Neural cell (in vitro differentiated cells): ENCODE measurements at regions not wholly inside any gene's neighbourhood (a gene's known extent, or its start where the extent isn't known, plus 50 kb on each side); places are given as distances from the start of the nearest gene placed in this dataset.
"Not testable (repeated sequence)": the region's sequence is repeated elsewhere in the genome, so short reads cannot be mapped to it uniquely, and the experiment has no call there.

Experiments
- H2AFZ ChIP-seq: fragments of 200-600, 300-800 bp; sonication (generic), shearing (Covaris generic); 2 replicates; pipeline ENCODE4 v1.6.0; 2014; ENCODE audit warnings: low read depth, mild to moderate bottlenecking, antibody characterized with exemption, low read length, moderate library complexity
- H3F3A ChIP-seq: fragments of 200-600 bp; shearing (Covaris generic); 2 replicates; pipeline ENCODE4 v1.6.1; 2016; ENCODE audit warnings: mild to moderate bottlenecking, moderate library complexity, mixed read lengths, antibody characterized with exemption, low read length; ENCODE audit not compliant: insufficient read depth, poor library complexity, severe bottlenecking
- H3K27ac ChIP-seq: fragments of 200-600, 300-800 bp; sonication (generic), shearing (Covaris generic); 2 replicates; pipeline ENCODE4 v1.5.1; 2014; ENCODE audit warnings: mild to moderate bottlenecking, low read length, moderate library complexity
- H3K27me3 ChIP-seq: fragments of 300-800, 200-600 bp; sonication (generic), shearing (Covaris generic); 2 replicates; pipeline ENCODE4 v1.6.0; 2014; ENCODE audit warnings: mild to moderate bottlenecking, low read depth, low read length, moderate library complexity; ENCODE audit not compliant: insufficient read depth
- H3K36me3 ChIP-seq: fragments of 300-800, 200-600 bp; sonication (generic), shearing (Covaris generic); 2 replicates; pipeline ENCODE4 v1.5.1; 2014; ENCODE audit warnings: mild to moderate bottlenecking, antibody characterized with exemption, low read length, moderate library complexity; ENCODE audit not compliant: insufficient read depth
- H3K4me2 ChIP-seq: fragments of 300-800, 200-600 bp; sonication (generic), shearing (Covaris generic); 2 replicates; pipeline ENCODE4 v1.6.0; 2014; ENCODE audit warnings: mild to moderate bottlenecking, low read length
- H3K4me3 ChIP-seq: fragments of 300-800, 200-600 bp; sonication (generic), shearing (Covaris generic); 2 replicates; pipeline ENCODE4 v1.5.1; 2014; ENCODE audit warnings: mild to moderate bottlenecking, low read length, moderate library complexity
- H3K79me2 ChIP-seq: fragments of 200-600 bp; shearing (Covaris generic); replicated peaks from 2 replicates; pipeline ENCODE4 v1.6.0; 2014; ENCODE audit warnings: mild to moderate bottlenecking, low read length, moderate library complexity; ENCODE audit not compliant: insufficient read depth
- H3K9ac ChIP-seq: fragments of 300-800, 200-600 bp; sonication (generic), shearing (Covaris generic); 2 replicates; pipeline ENCODE4 v1.6.1; 2016; ENCODE audit warnings: mild to moderate bottlenecking, low read length, mixed read lengths
- H3K9me2 ChIP-seq: fragments of 200-600 bp; shearing (Covaris generic); 2 replicates; pipeline ENCODE4 v1.6.1; 2016; ENCODE audit warnings: mild to moderate bottlenecking, low read length, mixed read lengths; ENCODE audit not compliant: insufficient read depth
- H3K9me3 ChIP-seq: fragments of 200-600, 300-800 bp; sonication (generic), shearing (Covaris generic); 2 replicates; pipeline ENCODE4 v1.6.1; 2016; ENCODE audit warnings: mild to moderate bottlenecking, mixed run types, low read length, moderate library complexity, mixed read lengths
- H4K20me1 ChIP-seq: fragments of 200-600 bp; shearing (Covaris generic); 2 replicates; pipeline ENCODE4 v1.6.1; 2016; ENCODE audit warnings: mild to moderate bottlenecking, mixed run types; ENCODE audit not compliant: insufficient read depth
- CTCF ChIP-seq: fragments of 450-650 bp; IDR thresholded peaks from 2 replicates; pipeline ENCODE4 v1.5.1; 2014; ENCODE audit warnings: antibody characterized with exemption, mild to moderate bottlenecking, moderate library complexity; ENCODE audit not compliant: poor library complexity, severe bottlenecking
- EP300 ChIP-seq: fragments of 450-650 bp; conservative IDR thresholded peaks from 2 replicates; pipeline ENCODE4 v1.6.1; 2014; ENCODE audit warnings: antibody characterized with exemption, mild to moderate bottlenecking, moderate library complexity; ENCODE audit not compliant: poor library complexity, severe bottlenecking
- EZH2 ChIP-seq: fragments of 200-600, 300-800 bp; shearing (Covaris generic), sonication (generic); IDR thresholded peaks from 2 replicates; pipeline ENCODE4 v1.6.1; 2014; ENCODE audit warnings: antibody characterized with exemption, low read length, borderline replicate concordance, mild to moderate bottlenecking; ENCODE audit not compliant: insufficient read depth, poor library complexity, severe bottlenecking
- MXI1 ChIP-seq: fragments of 450-650 bp; conservative IDR thresholded peaks from 2 replicates; pipeline ENCODE4 v1.6.1; 2014; ENCODE audit warnings: antibody characterized with exemption, mild to moderate bottlenecking; ENCODE audit not compliant: poor library complexity, severe bottlenecking
- POLR2AphosphoS5 ChIP-seq: IDR thresholded peaks from 2 replicates; pipeline ENCODE4 v1.6.1; 2012
- RAD21 ChIP-seq: fragments of 450-650 bp; conservative IDR thresholded peaks from 2 replicates; pipeline ENCODE4 v1.6.1; 2014; ENCODE audit warnings: antibody characterized with exemption, mild to moderate bottlenecking, moderate library complexity
- SMC3 ChIP-seq: fragments of 450-650 bp; conservative IDR thresholded peaks from 2 replicates; pipeline ENCODE4 v1.6.1; 2014; ENCODE audit warnings: antibody characterized with exemption, mild to moderate bottlenecking, moderate library complexity; ENCODE audit not compliant: poor library complexity
- TAF1 ChIP-seq: IDR thresholded peaks from 2 replicates; pipeline ENCODE4 v1.6.1; 2012; ENCODE audit warnings: low read depth
- TF ChIP-seq, protein P1 (sequence below): IDR thresholded peaks from 2 replicates; pipeline ENCODE4 v1.6.1; 2012; ENCODE audit warnings: borderline replicate concordance

- no peak for TF ChIP-seq SMC3
- no peak for TF ChIP-seq MXI1
- TF ChIP-seq EP300, result no peak
- TF ChIP-seq, protein P1, sequence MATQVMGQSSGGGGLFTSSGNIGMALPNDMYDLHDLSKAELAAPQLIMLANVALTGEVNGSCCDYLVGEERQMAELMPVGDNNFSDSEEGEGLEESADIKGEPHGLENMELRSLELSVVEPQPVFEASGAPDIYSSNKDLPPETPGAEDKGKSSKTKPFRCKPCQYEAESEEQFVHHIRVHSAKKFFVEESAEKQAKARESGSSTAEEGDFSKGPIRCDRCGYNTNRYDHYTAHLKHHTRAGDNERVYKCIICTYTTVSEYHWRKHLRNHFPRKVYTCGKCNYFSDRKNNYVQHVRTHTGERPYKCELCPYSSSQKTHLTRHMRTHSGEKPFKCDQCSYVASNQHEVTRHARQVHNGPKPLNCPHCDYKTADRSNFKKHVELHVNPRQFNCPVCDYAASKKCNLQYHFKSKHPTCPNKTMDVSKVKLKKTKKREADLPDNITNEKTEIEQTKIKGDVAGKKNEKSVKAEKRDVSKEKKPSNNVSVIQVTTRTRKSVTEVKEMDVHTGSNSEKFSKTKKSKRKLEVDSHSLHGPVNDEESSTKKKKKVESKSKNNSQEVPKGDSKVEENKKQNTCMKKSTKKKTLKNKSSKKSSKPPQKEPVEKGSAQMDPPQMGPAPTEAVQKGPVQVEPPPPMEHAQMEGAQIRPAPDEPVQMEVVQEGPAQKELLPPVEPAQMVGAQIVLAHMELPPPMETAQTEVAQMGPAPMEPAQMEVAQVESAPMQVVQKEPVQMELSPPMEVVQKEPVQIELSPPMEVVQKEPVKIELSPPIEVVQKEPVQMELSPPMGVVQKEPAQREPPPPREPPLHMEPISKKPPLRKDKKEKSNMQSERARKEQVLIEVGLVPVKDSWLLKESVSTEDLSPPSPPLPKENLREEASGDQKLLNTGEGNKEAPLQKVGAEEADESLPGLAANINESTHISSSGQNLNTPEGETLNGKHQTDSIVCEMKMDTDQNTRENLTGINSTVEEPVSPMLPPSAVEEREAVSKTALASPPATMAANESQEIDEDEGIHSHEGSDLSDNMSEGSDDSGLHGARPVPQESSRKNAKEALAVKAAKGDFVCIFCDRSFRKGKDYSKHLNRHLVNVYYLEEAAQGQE, result no peak
- no peak for TF ChIP-seq TAF1
- no peak for TF ChIP-seq CTCF
- no peak for TF ChIP-seq RAD21
- TF ChIP-seq POLR2AphosphoS5, result no peak
- TF ChIP-seq EZH2, result no peak
- H3K27me3 ChIP-seq, result no peaks in the 10 kb centered on the region
- H4K20me1 ChIP-seq, result no peaks in the 10 kb centered on the region
- no peak overlapping the region for H3K4me3 ChIP-seq
- H3K36me3 ChIP-seq, result no peaks in the 10 kb centered on the region
- H3F3A ChIP-seq, result no peaks in the 10 kb centered on the region
- no peak overlapping the region for H2AFZ ChIP-seq
- no peaks in the 10 kb centered on the region for H3K79me2 ChIP-seq
- H3K27ac ChIP-seq, result no peak overlapping the region
- no peaks in the 10 kb centered on the region for H3K9me2 ChIP-seq
- H3K4me2 ChIP-seq, result no peak overlapping the region
- no peaks in the 10 kb centered on the region for H3K9me3 ChIP-seq
- H3K9ac ChIP-seq, result no peak overlapping the region
Observed at GRCh38 chr7:83732305-83732704, 83.4 kb upstream of the SEMA3E start.

GRCh38 chr7:83731154-83731553 is 82.2 kb upstream of the SEMA3E start:
- Histone ChIP-seq H3K79me2 (no peaks in the 10 kb centered on the region), H3F3A (no peaks in the 10 kb centered on the region), H4K20me1 (no peaks in the 10 kb centered on the region), H3K27me3 (no peaks in the 10 kb centered on the region), H3K9ac (no peak overlapping the region), H3K9me3 (no peaks in the 10 kb centered on the region), H2AFZ (no peak overlapping the region), H3K27ac (no peak overlapping the region), H3K4me3 (no peak overlapping the region), H3K9me2 (no peaks in the 10 kb centered on the region), H3K4me2 (no peak overlapping the region), H3K36me3 (no peaks in the 10 kb centered on the region)
- no peak for TF ChIP-seq EZH2

GRCh38 chr7:83716923-83717322 is 68.0 kb upstream of the SEMA3E start:
- H3K9me2 ChIP-seq, H3K79me2 ChIP-seq, H3K9ac ChIP-seq, H3K27ac ChIP-seq, H4K20me1 ChIP-seq, H3K27me3 ChIP-seq, H3K9me3 ChIP-seq, H3F3A ChIP-seq, H2AFZ ChIP-seq, H3K36me3 ChIP-seq, H3K4me3 ChIP-seq, H3K4me2 ChIP-seq: not testable (repeated sequence)
